ENCODE measurements at regions not wholly inside any gene's neighbourhood (a gene's known extent, or its start where the extent isn't known, plus 50 kb on each side); places are given as distances from the start of the nearest gene placed in this dataset.

- H3T11ph ChIP-seq (ENCODE audit: low read length), result no peak overlapping the region
- no CpG with 5 or more reads among the region's 4 CpGs for WGBS (ENCODE audit: extremely low coverage, insufficient read length, low lambda C conversion rate)
Measured at GRCh38 chr4:176593943-176594342, 198.8 kb downstream of the VEGFC start.

More at GRCh38 chr4:176593943-176594342, 198.8 kb downstream of the VEGFC start:
- Histone ChIP-seq H3K14ac (ENCODE audit: insufficient read depth, low read length) (no peak overlapping the region), H4K20me1 (ENCODE audit: control insufficient read depth, insufficient read depth, insufficient read length) (no peaks in the 10 kb centered on the region), H3K9ac (ENCODE audit: extremely low read depth, insufficient read length, low read length) (no peak overlapping the region), H2AFZ (ENCODE audit: low read length) (no peak overlapping the region), H3K79me2 (ENCODE audit: insufficient read depth, low read length) (no peaks in the 10 kb centered on the region), H2BK15ac (ENCODE audit: low read depth, low read length) (no peak overlapping the region), H2BK5ac (ENCODE audit: insufficient read length, low read length) (no peak overlapping the region), H3K4me2 (ENCODE audit: insufficient read depth, insufficient read length, low read length) (no peak overlapping the region), H4K91ac (ENCODE audit: insufficient read length, low read depth, low read length) (no peak overlapping the region), H2BK120ac (ENCODE audit: low read depth, low read length, poor library complexity, severe bottlenecking) (no peak overlapping the region), H2BK12ac (ENCODE audit: insufficient read length, low read depth, low read length) (no peak overlapping the region), H3K4me1 (ENCODE audit: insufficient read depth, low read length) (no peaks in the 10 kb centered on the region), H3K9me3 (ENCODE audit: control insufficient read depth, low read depth, low read length) (no peaks in the 10 kb centered on the region), H3K23ac (ENCODE audit: insufficient read length, low read depth, low read length) (no peak overlapping the region), H3K23me2 (ENCODE audit: insufficient read length, low read depth, low read length, poor library complexity, severe bottlenecking) (no peaks in the 10 kb centered on the region), H4K8ac (replicated peaks; ENCODE audit: insufficient read length, low read depth, low read length) (no peak overlapping the region), H4K5ac (ENCODE audit: insufficient read length, low read depth, low read length) (no peak overlapping the region), H3K27ac (ENCODE audit: insufficient read length, low read depth, low read length) (no peak overlapping the region), H2AK5ac (ENCODE audit: insufficient read length, low read length) (no peak overlapping the region), H3K27me3 (ENCODE audit: insufficient read depth, low read length) (no peaks in the 10 kb centered on the region), H3K18ac (ENCODE audit: insufficient read length, low read depth, low read length) (no peak overlapping the region), H3K56ac (ENCODE audit: insufficient read length, low read depth, low read length) (no peak overlapping the region), H3K79me1 (ENCODE audit: insufficient read depth, low read depth, low read length, poor library complexity, severe bottlenecking) (no peaks in the 10 kb centered on the region), H2BK20ac (ENCODE audit: low read depth, low read length, poor library complexity, severe bottlenecking) (no peak overlapping the region), H3K4ac (ENCODE audit: low read depth, low read length) (no peak overlapping the region)
- H3K36me3 Mint-ChIP-seq (ENCODE audit: insufficient read depth in 1 of 3, low read depth in 3 of 3), result no peaks in the 10 kb centered on the region
- no peak for TF ChIP-seq CTCF (conservative IDR thresholded peaks at IDR 0.05)
- peaks cover 0 to 2% of the 10 kb centered on the region in 2 experiments; a peak in 1 of 5 replicates for H3K9me3 Mint-ChIP-seq
- H3K27me3 Mint-ChIP-seq (ENCODE audit: low read depth), result peaks cover under 1% of the 10 kb centered on the region; the same call in 1 of the 2 replicates
- DNase-seq, result no peak
- no peak overlapping the region for H3K4me3 Mint-ChIP-seq
- H3K27ac Mint-ChIP-seq, result no peak overlapping the region
- H3K4me1 Mint-ChIP-seq, result no peaks in the 10 kb centered on the region
